ENCODE measurements at regions not wholly inside any gene's neighbourhood (a gene's known extent, or its start where the extent isn't known, plus 50 kb on each side); places are given as distances from the start of the nearest gene placed in this dataset.
A peak's percentile ranks its signal among the peaks of the same experiment; 100 is the strongest.
"Not testable (repeated sequence)": the region's sequence is repeated elsewhere in the genome, so short reads cannot be mapped to it uniquely, and the experiment has no call there.

- Mint-ChIP-seq H3K4me3 (no peak overlapping the region), H3K27me3 (ENCODE audit: low read depth) (no peaks in the 10 kb centered on the region), H3K27ac (no peak overlapping the region), H3K9me3 (peaks cover 8% of the 10 kb centered on the region), H3K4me1 (ENCODE audit: low read depth) (no peaks in the 10 kb centered on the region), H3K36me3 (ENCODE audit: low read depth) (no peaks in the 10 kb centered on the region)
- intact Hi-C loops (cut with micrococcal nuclease) = no loop called here
- CTCF ChIA-PET = interaction anchor here (2.8 kb wide), 1 partner anchor 9 kb away, joined by 9 read pairs; no protein-coding TSS in a partner anchor
- DNase-seq = no peak
Observed at GRCh38 chr12:25397001-25397400, 146.3 kb upstream of the KRAS start.

DNA sequence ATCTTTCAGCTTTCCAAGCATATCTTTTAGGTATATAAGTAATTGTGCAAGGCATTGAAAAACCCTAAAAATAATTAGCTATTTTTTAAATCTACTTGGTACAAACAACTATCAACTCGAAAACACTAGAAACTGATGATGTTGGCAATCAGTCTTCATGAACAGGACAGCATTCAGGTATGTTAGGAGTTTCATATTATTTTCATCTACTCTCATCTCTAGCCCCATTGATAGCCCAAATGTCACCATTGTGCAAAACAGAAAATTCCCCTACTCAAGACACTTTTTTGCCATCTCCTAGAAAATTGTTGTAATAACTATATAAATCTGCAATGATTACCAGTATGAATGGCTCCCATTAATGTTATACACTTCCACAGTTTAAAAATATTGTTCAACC lies 144.5 kb upstream of the KRAS start:
- Mint-ChIP-seq H3K9me3 (no peaks in the 10 kb centered on the region), H3K27ac (no peak overlapping the region), H3K4me3 (no peak overlapping the region), H3K36me3 (ENCODE audit: low read depth) (no peaks in the 10 kb centered on the region), H3K4me1 (ENCODE audit: low read depth) (no peaks in the 10 kb centered on the region), H3K27me3 (ENCODE audit: low read depth) (no peaks in the 10 kb centered on the region)
- CTCF ChIA-PET = no interaction called here
- no peak for DNase-seq
- intact Hi-C loops (cut with micrococcal nuclease) = no loop called here

DNA sequence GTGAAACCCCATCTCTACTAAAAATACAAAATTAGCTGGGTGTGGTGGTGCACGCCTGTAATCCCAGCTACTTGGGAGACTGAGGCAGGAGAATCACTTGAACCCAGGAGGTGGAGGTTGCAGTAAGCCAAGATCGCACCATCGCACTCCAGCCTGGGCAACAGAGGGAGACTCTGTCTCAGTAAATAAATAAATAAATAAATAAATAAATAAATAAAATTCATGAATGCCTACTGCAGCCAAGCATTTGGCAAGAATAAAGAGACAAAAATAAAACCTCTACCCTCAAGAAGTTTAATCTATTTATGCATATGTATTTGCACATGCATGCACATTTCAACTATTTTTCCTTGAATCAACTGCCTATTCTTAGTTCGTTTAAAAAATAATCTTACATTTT lies 144.0 kb upstream of the KRAS start:
- CTCF ChIA-PET; H3K36me3 Mint-ChIP-seq (ENCODE audit: low read depth); H3K27me3 Mint-ChIP-seq (ENCODE audit: low read depth); H3K4me1 Mint-ChIP-seq (ENCODE audit: low read depth); DNase-seq; H3K4me3 Mint-ChIP-seq; intact Hi-C loops (cut with micrococcal nuclease); H3K9me3 Mint-ChIP-seq; H3K27ac Mint-ChIP-seq: not testable (repeated sequence)

DNA sequence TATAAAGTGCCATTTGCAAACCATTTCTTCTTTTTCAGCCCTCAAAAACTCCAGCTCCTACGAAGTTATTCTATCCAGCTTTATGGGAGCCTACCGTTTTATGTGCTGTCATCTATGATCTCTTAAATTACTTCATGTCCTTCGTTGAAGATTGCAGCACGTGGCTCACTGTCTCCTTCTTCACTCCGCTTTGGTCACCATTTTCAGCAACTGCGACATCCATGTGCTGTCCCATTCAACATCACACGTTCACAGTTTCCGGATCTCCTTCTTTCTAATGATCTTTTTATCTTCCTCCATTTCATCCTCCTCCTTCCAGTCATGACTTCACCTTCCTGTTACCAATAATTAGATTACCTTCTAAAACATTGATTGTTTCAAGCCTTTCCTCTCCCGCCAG lies 143.3 kb upstream of the KRAS start:
- Mint-ChIP-seq H3K4me3 (no peak overlapping the region), H3K36me3 (ENCODE audit: low read depth) (no peaks in the 10 kb centered on the region), H3K9me3 (no peaks in the 10 kb centered on the region), H3K27ac (no peak overlapping the region), H3K27me3 (ENCODE audit: low read depth) (no peaks in the 10 kb centered on the region), H3K4me1 (ENCODE audit: low read depth) (no peaks in the 10 kb centered on the region)
- CTCF ChIA-PET = no interaction called here
- no peak for DNase-seq
- intact Hi-C loops (cut with micrococcal nuclease) = no loop called here

- H3K4me3 Mint-ChIP-seq; H3K36me3 Mint-ChIP-seq (ENCODE audit: low read depth); H3K27me3 Mint-ChIP-seq (ENCODE audit: low read depth); H3K27ac Mint-ChIP-seq; intact Hi-C loops (cut with micrococcal nuclease); DNase-seq; H3K9me3 Mint-ChIP-seq; CTCF ChIA-PET: not testable (repeated sequence)
- H3K4me1 Mint-ChIP-seq (ENCODE audit: low read depth) = peaks cover 23% of the 10 kb centered on the region
Observed at GRCh38 chr12:25391346-25391745, 140.6 kb upstream of the KRAS start.

GRCh38 chr12:25388183-25388582 lies 137.5 kb upstream of the KRAS start:
- intact Hi-C loops (cut with micrococcal nuclease) = no loop called here
- Mint-ChIP-seq H3K27me3 (ENCODE audit: low read depth) (no peaks in the 10 kb centered on the region), H3K4me1 (ENCODE audit: low read depth) (peaks cover 45% of the 10 kb centered on the region), H3K36me3 (ENCODE audit: low read depth) (peaks cover 3% of the 10 kb centered on the region), H3K27ac (peak overlapping the region; percentile 81), H3K9me3 (no peaks in the 10 kb centered on the region), H3K4me3 (peak overlapping the region; percentile 16)
- CTCF ChIA-PET = interaction anchor here (0.6 to 2.1 kb wide), 21 partner anchors 8 to 643 kb away, joined by 3 to 18 read pairs (median 4); no protein-coding TSS in a partner anchor
- DNase-seq = peak; percentile 78

- intact Hi-C loops (cut with micrococcal nuclease) = loop anchor here (1.0 kb wide), 4 partner anchors 146 to 396 kb away; no protein-coding TSS in a partner anchor
- H3K4me1 Mint-ChIP-seq (ENCODE audit: low read depth) = peaks cover 50% of the 10 kb centered on the region
- no peak for DNase-seq
- CTCF ChIA-PET = interaction anchor here (0.6 to 2.1 kb wide), 26 partner anchors 8 to 644 kb away, joined by 3 to 18 read pairs (median 3); no protein-coding TSS in a partner anchor
- H3K27me3 Mint-ChIP-seq (ENCODE audit: low read depth) = no peaks in the 10 kb centered on the region
- no peaks in the 10 kb centered on the region for H3K9me3 Mint-ChIP-seq
- H3K27ac Mint-ChIP-seq = peak overlapping the region; percentile 81
- peaks cover 3% of the 10 kb centered on the region for H3K36me3 Mint-ChIP-seq (ENCODE audit: low read depth)
- no peak overlapping the region for H3K4me3 Mint-ChIP-seq
Observed at GRCh38 chr12:25387732-25388050, 137.0 kb upstream of the KRAS start.

- peaks cover 3% of the 10 kb centered on the region for H3K36me3 Mint-ChIP-seq (ENCODE audit: low read depth)
- intact Hi-C loops (cut with micrococcal nuclease) = loop anchor here (1.0 kb wide), 4 partner anchors 146 to 396 kb away; no protein-coding TSS in a partner anchor
- H3K4me3 Mint-ChIP-seq = peak overlapping the region; percentile 99
- CTCF ChIA-PET = interaction anchor here (0.6 to 2.1 kb wide), 25 partner anchors 9 to 644 kb away, joined by 3 to 18 read pairs (median 3); no protein-coding TSS in a partner anchor
- peak; percentile 87 for DNase-seq
- peak overlapping the region; percentile 100 for H3K27ac Mint-ChIP-seq
- H3K9me3 Mint-ChIP-seq = no peaks in the 10 kb centered on the region
- no peaks in the 10 kb centered on the region for H3K27me3 Mint-ChIP-seq (ENCODE audit: low read depth)
- peaks cover 56% of the 10 kb centered on the region for H3K4me1 Mint-ChIP-seq (ENCODE audit: low read depth)
Observed at GRCh38 chr12:25386831-25387731, 136.4 kb upstream of the KRAS start.

DNA sequence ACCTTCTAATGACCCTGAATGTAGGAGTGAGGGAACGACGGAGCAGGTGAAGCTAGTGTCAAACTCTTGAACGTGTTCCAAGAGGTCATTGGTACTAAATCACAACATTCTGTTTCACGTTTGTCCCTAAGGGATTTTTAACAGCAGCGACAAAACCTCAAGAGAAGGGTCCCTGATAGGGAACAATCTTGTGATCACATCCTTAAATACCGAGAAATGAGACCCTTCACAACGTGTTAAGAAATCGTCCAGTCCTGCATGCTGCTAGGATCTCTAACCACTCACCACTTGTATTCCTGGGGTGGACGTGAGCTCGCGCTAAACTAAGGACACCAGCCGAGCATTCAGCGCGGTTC lies 134.1 kb upstream of the KRAS start:
- Mint-ChIP-seq H3K36me3 (ENCODE audit: low read depth) (peaks cover 3% of the 10 kb centered on the region), H3K4me3 (peak overlapping the region; percentile 99), H3K9me3 (no peaks in the 10 kb centered on the region), H3K27ac (peak overlapping the region; percentile 100), H3K27me3 (ENCODE audit: low read depth) (no peaks in the 10 kb centered on the region), H3K4me1 (ENCODE audit: low read depth) (peaks cover 66% of the 10 kb centered on the region)
- CTCF ChIA-PET = interaction anchor here (0.5 to 1.1 kb wide), 5 partner anchors 19 to 392 kb away, joined by 3 to 5 read pairs (median 4); no protein-coding TSS in a partner anchor
- DNase-seq = no peak
- intact Hi-C loops (cut with micrococcal nuclease) = no loop called here

GRCh38 chr12:25384038-25384892 lies 133.5 kb upstream of the KRAS start:
- H3K27ac Mint-ChIP-seq = peak overlapping the region; percentile 100
- H3K9me3 Mint-ChIP-seq = no peaks in the 10 kb centered on the region
- H3K36me3 Mint-ChIP-seq (ENCODE audit: low read depth) = peaks cover 3% of the 10 kb centered on the region
- no peak for DNase-seq
- peak overlapping the region; percentile 99 for H3K4me3 Mint-ChIP-seq
- CTCF ChIA-PET = interaction anchor here (0.5 to 1.6 kb wide), 7 partner anchors 8 to 391 kb away, joined by 3 to 5 read pairs (median 4); no protein-coding TSS in a partner anchor
- H3K27me3 Mint-ChIP-seq (ENCODE audit: low read depth) = no peaks in the 10 kb centered on the region
- intact Hi-C loops (cut with micrococcal nuclease) = no loop called here
- peaks cover 67% of the 10 kb centered on the region for H3K4me1 Mint-ChIP-seq (ENCODE audit: low read depth)

DNA sequence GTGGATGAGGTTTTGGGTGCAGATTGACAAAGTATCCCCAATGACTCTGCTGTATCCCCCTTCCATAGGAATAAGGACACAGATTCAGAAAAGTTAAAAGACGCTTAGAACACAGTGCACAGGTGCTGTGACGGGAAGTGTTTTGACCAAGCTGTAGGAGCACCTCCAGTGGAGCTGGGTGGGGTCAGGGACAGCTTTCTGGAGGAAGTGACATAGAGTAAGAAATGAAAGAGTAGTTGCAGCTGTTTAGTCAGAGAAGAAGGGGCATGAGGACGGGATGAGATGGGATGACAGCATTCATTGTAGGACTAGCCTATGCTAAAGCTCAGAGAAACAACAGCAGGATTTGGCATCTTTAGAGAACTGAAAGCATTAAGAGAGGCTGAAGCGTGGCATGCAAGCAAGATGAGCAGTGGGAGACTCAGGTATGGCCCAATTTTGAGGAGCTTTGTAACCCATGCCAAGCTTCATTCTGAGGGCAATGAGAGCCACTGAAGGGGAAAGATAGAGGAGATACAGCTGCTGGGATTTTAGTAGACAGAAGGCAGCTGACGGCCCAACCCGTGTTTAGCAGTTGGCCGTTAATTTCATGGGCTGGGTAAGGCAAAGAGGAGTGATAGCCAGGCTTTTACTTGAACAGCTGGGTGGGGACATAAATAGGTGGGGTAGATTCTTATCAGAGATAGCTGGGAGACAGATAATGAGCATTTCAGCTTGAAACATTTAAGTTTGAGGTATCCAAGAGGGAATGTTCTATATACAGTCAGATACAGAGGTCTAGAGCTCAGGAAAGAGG lies 131.8 kb upstream of the KRAS start:
- H3K27me3 Mint-ChIP-seq (ENCODE audit: low read depth) = no peaks in the 10 kb centered on the region
- CTCF ChIA-PET = interaction anchor here (0.6 to 1.6 kb wide), 6 partner anchors 8 to 132 kb away, joined by 3 to 7 read pairs (median 3); partner anchors contain the start of gene KRAS
- peaks cover 66% of the 10 kb centered on the region for H3K4me1 Mint-ChIP-seq (ENCODE audit: low read depth)
- H3K36me3 Mint-ChIP-seq (ENCODE audit: low read depth) = peaks cover 3% of the 10 kb centered on the region
- no peaks in the 10 kb centered on the region for H3K9me3 Mint-ChIP-seq
- DNase-seq = peak; percentile 57
- intact Hi-C loops (cut with micrococcal nuclease) = no loop called here
- peak overlapping the region; percentile 6 for H3K27ac Mint-ChIP-seq
- peak overlapping the region; percentile 20 for H3K4me3 Mint-ChIP-seq
